PFSK-1 (cell line): ENCODE measurements at regions not wholly inside any gene's neighbourhood (a gene's known extent, or its start where the extent isn't known, plus 50 kb on each side); places are given as distances from the start of the nearest gene placed in this dataset.

ENCODE experiments used
- FOXP2 ChIP-seq: optimal IDR thresholded peaks from 2 replicates; pipeline ENCODE3; 2011; ENCODE audit warnings: borderline replicate concordance, control low read depth, inconsistent platforms; ENCODE audit not compliant: insufficient read depth; ENCODE audit errors: extremely low read length, extremely low read depth
- POLR2AphosphoS5 ChIP-seq: IDR thresholded peaks from 2 replicates; pipeline ENCODE4 v1.6.1; 2012; ENCODE audit warnings: low read depth, mild to moderate bottlenecking, control low read depth, low read length, moderate library complexity
- REST ChIP-seq, 2 experiments: IDR thresholded peaks; 2 replicates each; pipeline versions ENCODE4 v1.6.1 to v1.8.0; 2011 to 2012; ENCODE audit warnings: low read depth in 2 of 2, low read length in 2 of 2, control low read depth in 1 of 2, inconsistent platforms in 1 of 2, mild to moderate bottlenecking in 1 of 2, moderate library complexity in 1 of 2; ENCODE audit not compliant: insufficient read depth in 1 of 2
- SIN3A ChIP-seq: IDR thresholded peaks from 2 replicates; pipeline ENCODE4 v1.6.1; 2012; ENCODE audit warnings: mild to moderate bottlenecking, low read length, moderate library complexity, borderline replicate concordance; ENCODE audit not compliant: insufficient read depth
- TAF1 ChIP-seq: IDR thresholded peaks from 2 replicates; pipeline ENCODE4 v1.6.1; 2012; ENCODE audit warnings: low read length, control low read depth, borderline replicate concordance; ENCODE audit not compliant: insufficient read depth

- TF ChIP-seq REST (IDR thresholded peaks at IDR 0.05; ENCODE audit: insufficient read depth in 1 of 2, low read depth in 2 of 2, low read length in 2 of 2) (no peak), POLR2AphosphoS5 (no peak), TAF1 (no peak), SIN3A (no peak), FOXP2 (no peak)
Measured at GRCh38 chr22:22358152-22358551, 113.6 kb downstream of the VPREB1 start.
